Osteoblast (primary cell): ENCODE measurements at regions not wholly inside any gene's neighbourhood (a gene's known extent, or its start where the extent isn't known, plus 50 kb on each side); places are given as distances from the start of the nearest gene placed in this dataset.
A peak's percentile ranks its signal among the peaks of the same experiment; 100 is the strongest.
"Not testable (repeated sequence)": the region's sequence is repeated elsewhere in the genome, so short reads cannot be mapped to it uniquely, and the experiment has no call there.

Experiments
- DNase-seq: peaks from one replicate; pipeline ENCODE4 v3.0.0; 2011; ENCODE audit warnings: low spot score, mixed read lengths; ENCODE audit not compliant: insufficient read length; ENCODE audit errors: missing footprints
- H2AFZ ChIP-seq: 2 replicates; pipeline ENCODE4 v1.6.0; 2011; ENCODE audit warnings: mild to moderate bottlenecking, low read length
- H3K27ac ChIP-seq: 2 replicates; pipeline ENCODE4 v1.5.1; 2011; ENCODE audit warnings: mild to moderate bottlenecking, low read depth, low read length, moderate library complexity
- H3K27me3 ChIP-seq: 2 replicates; pipeline ENCODE4 v1.6.0; 2012; ENCODE audit warnings: mild to moderate bottlenecking, control low read depth, inconsistent platforms, low read length, moderate library complexity; ENCODE audit not compliant: insufficient read depth
- H3K36me3 ChIP-seq: 2 replicates; pipeline ENCODE4 v1.5.1; 2011; ENCODE audit warnings: mild to moderate bottlenecking, low read length, control low read depth, moderate library complexity; ENCODE audit not compliant: insufficient read depth
- H3K4me1 ChIP-seq: 2 replicates; pipeline ENCODE4 v1.5.1; 2011; ENCODE audit warnings: mild to moderate bottlenecking, low read length, control low read depth, moderate library complexity; ENCODE audit not compliant: insufficient read depth
- H3K4me2 ChIP-seq: 2 replicates; pipeline ENCODE4 v1.6.0; 2011; ENCODE audit warnings: mild to moderate bottlenecking, low read length; ENCODE audit not compliant: insufficient read depth
- H3K4me3 ChIP-seq: fragments of 200-600 bp; sonication (generic); 3 replicates; pipeline ENCODE4 v1.5.1; 2012; ENCODE audit warnings: mild to moderate bottlenecking, low read length, inconsistent platforms; ENCODE audit not compliant: insufficient read depth
- H3K79me2 ChIP-seq: 2 replicates; pipeline ENCODE4 v1.6.0; 2012; ENCODE audit warnings: mild to moderate bottlenecking, low read length, control low read depth, inconsistent platforms; ENCODE audit not compliant: insufficient read depth
- H3K9me3 ChIP-seq: 2 replicates; pipeline ENCODE4 v1.5.1; 2011; ENCODE audit warnings: low read depth, low read length, control low read depth
- H4K20me1 ChIP-seq: 2 replicates; pipeline ENCODE4 v1.6.0; 2012; ENCODE audit warnings: mild to moderate bottlenecking, low read length, control low read depth; ENCODE audit not compliant: insufficient read depth
- TF ChIP-seq, protein P1 (sequence below): IDR thresholded peaks from 2 replicates; pipeline ENCODE4 v1.5.1; 2011; ENCODE audit warnings: mild to moderate bottlenecking, low read depth, low read length, moderate library complexity; ENCODE audit errors: extremely low read depth

DNA sequence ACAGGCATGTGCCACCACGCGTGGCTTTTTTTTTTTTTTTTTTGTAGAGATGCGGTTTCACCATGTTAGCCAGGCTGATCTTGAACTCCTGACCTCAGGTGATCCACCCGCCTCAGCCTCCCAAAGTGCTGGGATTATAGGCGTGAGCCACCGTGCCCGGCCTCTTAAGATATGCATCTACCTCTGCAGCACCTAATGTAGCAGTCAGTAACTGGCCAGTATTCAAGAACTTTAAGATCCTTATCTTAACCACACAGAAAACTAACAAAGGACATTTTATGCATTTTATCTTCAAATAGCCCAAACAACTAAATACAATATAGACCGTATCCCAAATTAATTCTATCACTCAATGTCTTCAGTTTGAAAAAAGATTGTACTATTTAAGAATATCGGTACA is 618.7 kb downstream of the TLE1 start:
- H3K27me3 ChIP-seq, result no peaks in the 10 kb centered on the region
- H3K9me3 ChIP-seq, result no peaks in the 10 kb centered on the region
- no peaks in the 10 kb centered on the region for H4K20me1 ChIP-seq
- TF ChIP-seq, protein P1, sequence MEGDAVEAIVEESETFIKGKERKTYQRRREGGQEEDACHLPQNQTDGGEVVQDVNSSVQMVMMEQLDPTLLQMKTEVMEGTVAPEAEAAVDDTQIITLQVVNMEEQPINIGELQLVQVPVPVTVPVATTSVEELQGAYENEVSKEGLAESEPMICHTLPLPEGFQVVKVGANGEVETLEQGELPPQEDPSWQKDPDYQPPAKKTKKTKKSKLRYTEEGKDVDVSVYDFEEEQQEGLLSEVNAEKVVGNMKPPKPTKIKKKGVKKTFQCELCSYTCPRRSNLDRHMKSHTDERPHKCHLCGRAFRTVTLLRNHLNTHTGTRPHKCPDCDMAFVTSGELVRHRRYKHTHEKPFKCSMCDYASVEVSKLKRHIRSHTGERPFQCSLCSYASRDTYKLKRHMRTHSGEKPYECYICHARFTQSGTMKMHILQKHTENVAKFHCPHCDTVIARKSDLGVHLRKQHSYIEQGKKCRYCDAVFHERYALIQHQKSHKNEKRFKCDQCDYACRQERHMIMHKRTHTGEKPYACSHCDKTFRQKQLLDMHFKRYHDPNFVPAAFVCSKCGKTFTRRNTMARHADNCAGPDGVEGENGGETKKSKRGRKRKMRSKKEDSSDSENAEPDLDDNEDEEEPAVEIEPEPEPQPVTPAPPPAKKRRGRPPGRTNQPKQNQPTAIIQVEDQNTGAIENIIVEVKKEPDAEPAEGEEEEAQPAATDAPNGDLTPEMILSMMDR, result no peak
- H3K27ac ChIP-seq, result no peak overlapping the region
- no peak overlapping the region for H3K4me3 ChIP-seq
- no peaks in the 10 kb centered on the region for H3K4me1 ChIP-seq
- H3K36me3 ChIP-seq, result no peaks in the 10 kb centered on the region
- H2AFZ ChIP-seq, result no peak overlapping the region
- DNase-seq, result no peak
- no peak overlapping the region for H3K4me2 ChIP-seq
- H3K79me2 ChIP-seq, result no peaks in the 10 kb centered on the region

DNA sequence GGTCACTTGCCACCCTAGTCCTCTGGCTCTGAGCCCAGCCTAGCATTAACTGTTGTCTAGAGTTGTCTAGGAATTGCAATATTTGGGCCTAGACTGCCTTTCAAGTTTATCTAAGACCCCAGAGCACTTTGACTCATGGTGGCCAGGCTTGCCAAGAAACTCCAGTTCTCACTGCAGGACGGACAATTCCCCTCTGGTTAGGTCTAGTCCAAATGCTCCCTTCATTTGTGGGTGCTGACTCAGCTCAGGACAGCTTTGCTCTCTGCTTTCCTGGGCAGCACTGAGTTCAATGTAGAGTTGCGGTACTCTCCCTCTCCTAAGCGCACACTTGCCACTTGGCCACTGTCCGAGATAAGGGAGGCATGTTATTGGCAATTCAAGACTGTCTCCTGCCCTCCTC is 619.4 kb downstream of the TLE1 start:
- Histone ChIP-seq H3K9me3 (no peaks in the 10 kb centered on the region), H3K4me2 (no peak overlapping the region), H2AFZ (no peak overlapping the region), H4K20me1 (no peaks in the 10 kb centered on the region), H3K36me3 (no peaks in the 10 kb centered on the region), H3K27me3 (no peaks in the 10 kb centered on the region), H3K4me1 (no peaks in the 10 kb centered on the region), H3K79me2 (no peaks in the 10 kb centered on the region), H3K4me3 (no peak overlapping the region), H3K27ac (no peak overlapping the region)
- no peak for DNase-seq
- TF ChIP-seq, protein P1, result no peak

DNA sequence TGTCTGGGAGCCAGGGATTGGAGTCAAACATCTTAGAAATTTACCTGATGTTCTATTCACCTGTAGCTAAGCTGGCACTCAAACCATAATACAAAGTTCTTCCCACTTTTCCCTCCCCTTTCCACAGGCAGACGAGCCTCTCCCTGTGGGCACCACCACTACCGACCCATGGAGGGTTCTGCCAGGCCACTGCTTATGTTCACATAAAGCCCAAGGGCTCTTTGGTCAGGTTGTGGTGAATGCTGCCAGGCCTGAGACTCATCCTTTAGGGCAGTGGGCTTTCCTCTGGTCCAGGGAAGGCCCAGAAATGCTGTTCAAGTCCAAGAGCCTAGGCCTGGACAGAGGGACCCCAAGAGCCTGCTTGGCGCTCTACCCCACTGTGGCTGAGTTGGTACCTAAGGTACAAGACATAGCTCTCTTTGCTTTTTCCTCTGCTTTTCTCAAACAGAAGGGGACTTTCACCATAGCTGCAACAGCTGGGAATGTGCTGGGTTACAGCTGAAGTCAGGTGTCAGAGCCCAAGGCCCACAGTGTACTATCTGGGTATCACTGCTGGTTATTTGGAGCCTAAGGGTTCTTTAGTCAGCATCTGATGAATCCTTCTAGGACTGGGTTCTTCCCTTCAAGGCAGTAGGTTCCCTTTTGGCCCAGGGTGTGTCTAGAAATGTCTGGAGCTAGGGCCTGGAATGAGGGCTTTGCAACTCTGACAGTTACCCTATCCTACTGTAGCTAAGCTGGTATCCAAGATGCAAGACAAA is 620.1 kb downstream of the TLE1 start:
- Histone ChIP-seq H4K20me1 (no peaks in the 10 kb centered on the region), H3K9me3 (no peaks in the 10 kb centered on the region), H3K27ac (no peak overlapping the region), H2AFZ (no peak overlapping the region), H3K79me2 (no peaks in the 10 kb centered on the region), H3K36me3 (no peaks in the 10 kb centered on the region), H3K4me1 (no peaks in the 10 kb centered on the region), H3K27me3 (no peaks in the 10 kb centered on the region), H3K4me3 (no peak overlapping the region), H3K4me2 (no peak overlapping the region)
- TF ChIP-seq, protein P1, result no peak
- peak; percentile 14 for DNase-seq

DNA sequence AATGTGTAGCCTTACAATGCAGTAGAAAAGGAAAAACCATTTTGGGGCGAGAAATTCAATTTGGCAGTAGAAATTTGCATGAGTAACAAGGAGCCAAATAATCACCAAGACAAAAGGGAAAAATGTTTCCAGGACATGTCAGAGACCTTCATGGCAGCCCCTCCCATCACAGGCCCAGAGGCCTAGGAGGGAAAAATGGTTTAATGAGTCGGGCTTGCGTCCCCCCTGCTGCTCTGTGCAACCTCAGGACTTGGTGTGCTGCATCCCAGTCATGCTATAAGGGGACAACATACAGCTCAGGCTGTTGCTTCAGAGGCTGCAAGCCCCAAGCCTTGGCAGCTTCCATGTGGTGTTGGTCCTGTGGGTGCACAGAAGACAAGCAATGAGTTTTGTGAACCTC is 626.4 kb downstream of the TLE1 start:
- H3K4me1 ChIP-seq, H3K79me2 ChIP-seq, H3K4me3 ChIP-seq, H4K20me1 ChIP-seq, H3K27me3 ChIP-seq, H2AFZ ChIP-seq, DNase-seq, H3K9me3 ChIP-seq, H3K36me3 ChIP-seq, H3K27ac ChIP-seq, H3K4me2 ChIP-seq: not testable (repeated sequence)
